Brain microvascular endothelial cell (primary cell): ENCODE measurements at regions not wholly inside any gene's neighbourhood (a gene's known extent, or its start where the extent isn't known, plus 50 kb on each side); places are given as distances from the start of the nearest gene placed in this dataset.

ENCODE experiments used
- DNase-seq: peaks from one replicate; pipeline ENCODE4 v3.0.0-alpha.2; 2020
- H3K27ac ChIP-seq: fragments of 250-450 bp; sonication (Bioruptor Pico); 2 replicates; pipeline ENCODE4 v1.5.1; 2020; ENCODE audit warnings: mild to moderate bottlenecking, moderate library complexity
- H3K27me3 ChIP-seq: fragments of 250-450 bp; sonication (Bioruptor Pico); replicated peaks from 2 replicates; pipeline ENCODE4 v1.5.1; 2020; ENCODE audit warnings: mild to moderate bottlenecking
- H3K36me3 ChIP-seq: fragments of 250-450 bp; sonication (Bioruptor Pico); replicated peaks from 2 replicates; pipeline ENCODE4 v1.5.1; 2020; ENCODE audit warnings: mild to moderate bottlenecking
- H3K4me3 ChIP-seq: 2 replicates; pipeline ENCODE4 v1.5.1; 2011; ENCODE audit warnings: low read depth, mild to moderate bottlenecking, control low read depth, low read length, moderate library complexity
- in situ Hi-C: cut with HindIII; loops from 2 replicates; pipeline ENCODE4 v1.10.0; 2017; ENCODE audit warnings: low sequenced_read_pairs, low pct_ligation_motif_present
- TF ChIP-seq, protein P1 (sequence below): IDR thresholded peaks from 2 replicates; pipeline ENCODE4 v1.5.1; 2011; ENCODE audit warnings: low read depth, mild to moderate bottlenecking, moderate library complexity, low read length, control low read depth, inconsistent platforms; ENCODE audit errors: missing control alignments

DNA sequence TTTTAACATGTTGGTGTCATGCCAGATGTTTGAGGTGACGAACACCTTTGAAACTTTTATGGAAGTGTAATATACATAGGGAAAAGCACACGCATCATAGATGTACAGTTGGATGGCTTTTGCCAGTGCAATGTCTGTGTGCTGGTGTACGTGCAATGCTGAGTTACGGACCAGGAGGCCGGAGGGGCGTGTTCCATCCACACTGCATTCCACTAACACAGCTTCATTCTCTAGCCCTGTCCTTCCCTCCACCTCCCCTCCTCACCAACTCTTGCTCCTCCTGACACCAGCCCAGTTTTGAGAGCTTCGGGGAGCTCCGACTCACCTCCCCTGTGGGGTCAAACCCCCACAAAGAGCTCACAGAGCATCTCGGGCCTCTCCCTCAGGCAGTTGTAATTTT lies 358.8 kb downstream of the C16orf95 start:
- H3K36me3 ChIP-seq = no peaks in the 10 kb centered on the region
- H3K27me3 ChIP-seq = no peaks in the 10 kb centered on the region
- TF ChIP-seq, protein P1, sequence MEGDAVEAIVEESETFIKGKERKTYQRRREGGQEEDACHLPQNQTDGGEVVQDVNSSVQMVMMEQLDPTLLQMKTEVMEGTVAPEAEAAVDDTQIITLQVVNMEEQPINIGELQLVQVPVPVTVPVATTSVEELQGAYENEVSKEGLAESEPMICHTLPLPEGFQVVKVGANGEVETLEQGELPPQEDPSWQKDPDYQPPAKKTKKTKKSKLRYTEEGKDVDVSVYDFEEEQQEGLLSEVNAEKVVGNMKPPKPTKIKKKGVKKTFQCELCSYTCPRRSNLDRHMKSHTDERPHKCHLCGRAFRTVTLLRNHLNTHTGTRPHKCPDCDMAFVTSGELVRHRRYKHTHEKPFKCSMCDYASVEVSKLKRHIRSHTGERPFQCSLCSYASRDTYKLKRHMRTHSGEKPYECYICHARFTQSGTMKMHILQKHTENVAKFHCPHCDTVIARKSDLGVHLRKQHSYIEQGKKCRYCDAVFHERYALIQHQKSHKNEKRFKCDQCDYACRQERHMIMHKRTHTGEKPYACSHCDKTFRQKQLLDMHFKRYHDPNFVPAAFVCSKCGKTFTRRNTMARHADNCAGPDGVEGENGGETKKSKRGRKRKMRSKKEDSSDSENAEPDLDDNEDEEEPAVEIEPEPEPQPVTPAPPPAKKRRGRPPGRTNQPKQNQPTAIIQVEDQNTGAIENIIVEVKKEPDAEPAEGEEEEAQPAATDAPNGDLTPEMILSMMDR = no peak
- in situ Hi-C loops = no loop called here
- no peak overlapping the region for H3K27ac ChIP-seq
- DNase-seq = no peak
- H3K4me3 ChIP-seq = no peak overlapping the region

DNA sequence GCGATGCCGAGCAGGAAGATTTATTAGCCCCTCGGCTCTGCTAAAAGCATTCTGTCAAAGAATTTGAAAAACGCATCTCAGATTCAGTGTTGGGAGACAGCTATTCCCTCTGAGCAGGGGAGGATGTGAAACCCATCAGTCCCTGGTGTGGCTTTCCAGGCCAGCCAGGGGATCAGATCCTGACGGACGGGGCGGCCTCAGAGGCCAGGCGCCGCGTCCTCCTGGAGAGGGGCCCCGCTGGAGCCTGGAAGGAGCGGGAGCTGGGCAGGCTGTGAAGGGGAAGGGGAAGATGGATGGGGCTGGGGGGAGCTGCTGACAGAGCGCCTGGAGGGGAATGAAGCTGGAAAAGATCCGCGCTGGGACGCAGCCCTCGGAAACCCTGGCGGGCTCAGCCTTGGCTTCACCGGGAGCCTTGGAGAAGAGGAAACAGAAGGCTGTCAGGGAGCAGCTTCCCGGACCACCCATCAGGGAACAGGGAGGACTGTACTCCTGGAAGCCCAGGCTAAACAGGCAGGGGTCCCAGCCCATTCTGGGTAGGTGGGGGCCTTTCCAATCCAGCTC lies 358.0 kb downstream of the C16orf95 start:
- TF ChIP-seq, protein P1 = no peak
- no peaks in the 10 kb centered on the region for H3K27me3 ChIP-seq
- no peak overlapping the region for H3K27ac ChIP-seq
- in situ Hi-C loops = no loop called here
- no peaks in the 10 kb centered on the region for H3K36me3 ChIP-seq
- no peak for DNase-seq
- H3K4me3 ChIP-seq = no peak overlapping the region

DNA sequence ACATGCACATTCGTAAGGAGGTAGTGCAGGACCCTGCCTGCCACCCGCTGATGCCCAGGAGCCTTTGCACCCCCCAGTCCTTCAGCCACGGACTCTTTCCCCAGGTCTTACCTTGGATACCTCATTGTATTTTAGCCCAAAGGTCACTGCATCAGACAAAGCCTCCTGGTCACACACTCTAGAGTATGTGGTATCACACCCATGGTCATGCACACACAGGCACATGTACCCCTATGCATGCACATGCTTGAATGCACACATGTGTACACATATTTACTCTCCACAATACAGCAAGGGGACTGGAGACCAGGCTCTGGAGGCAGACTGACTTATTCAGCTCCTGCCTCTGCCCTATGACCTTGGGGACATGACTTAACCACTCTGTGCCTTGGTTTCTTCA lies 357.5 kb downstream of the C16orf95 start:
- H3K36me3 ChIP-seq = no peaks in the 10 kb centered on the region
- no peak overlapping the region for H3K4me3 ChIP-seq
- in situ Hi-C loops = no loop called here
- no peak for DNase-seq
- TF ChIP-seq, protein P1 = no peak
- H3K27me3 ChIP-seq = no peaks in the 10 kb centered on the region
- H3K27ac ChIP-seq = no peak overlapping the region

DNA sequence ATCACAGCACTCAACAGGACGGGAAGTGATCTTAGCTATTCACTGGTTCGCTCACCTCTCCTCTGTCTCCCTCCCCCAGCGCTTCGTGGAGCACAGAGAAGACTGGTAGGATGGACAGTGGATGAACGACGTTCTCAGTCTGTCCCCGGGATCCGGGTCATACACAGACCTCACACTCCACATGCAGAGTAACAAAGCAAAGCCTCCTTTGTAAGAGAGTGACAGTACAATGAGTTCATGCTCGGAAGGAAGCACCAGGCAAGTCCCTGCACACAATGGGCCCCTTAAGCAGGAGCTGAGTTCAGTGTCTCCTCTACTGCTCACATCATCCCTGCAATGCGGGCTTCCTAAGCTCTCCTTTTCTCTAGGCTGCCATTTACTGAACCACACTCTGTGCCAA lies 356.9 kb downstream of the C16orf95 start:
- Histone ChIP-seq H3K4me3 (no peak overlapping the region), H3K27ac (no peak overlapping the region), H3K27me3 (no peaks in the 10 kb centered on the region), H3K36me3 (no peaks in the 10 kb centered on the region)
- TF ChIP-seq, protein P1 = no peak
- DNase-seq = no peak
- in situ Hi-C loops = no loop called here

DNA sequence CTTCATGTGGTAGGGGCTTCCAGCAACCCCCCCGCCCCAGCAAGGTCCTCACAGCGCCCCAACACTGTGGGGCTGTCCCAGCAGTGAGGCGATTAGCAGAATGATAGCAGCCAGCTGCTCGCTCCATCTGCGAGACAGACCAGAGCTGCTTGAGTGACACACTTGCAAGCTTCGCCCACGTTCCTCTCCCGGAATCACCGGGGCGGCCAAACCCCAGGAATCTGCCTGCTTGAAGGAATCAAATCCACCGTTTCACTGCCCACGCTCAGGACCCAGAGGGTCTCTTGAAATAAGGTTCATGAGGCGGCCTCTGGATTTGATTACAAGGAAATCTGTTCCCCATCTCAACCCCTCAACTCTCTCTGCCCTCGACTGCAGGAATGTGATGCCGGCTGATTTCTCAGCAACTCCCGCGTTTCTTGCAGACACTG lies 356.0 kb downstream of the C16orf95 start:
- in situ Hi-C loops = no loop called here

More for the DNA sequence above, 356.0 kb downstream of the C16orf95 start:
- Histone ChIP-seq H3K4me3 (no peak overlapping the region), H3K27ac (no peak overlapping the region), H3K36me3 (no peaks in the 10 kb centered on the region), H3K27me3 (no peaks in the 10 kb centered on the region)
- TF ChIP-seq, protein P1 = no peak
- DNase-seq = peak; percentile 27
